ENCODE measurements at regions not wholly inside any gene's neighbourhood (a gene's known extent, or its start where the extent isn't known, plus 50 kb on each side); places are given as distances from the start of the nearest gene placed in this dataset.

- peak; percentile 18 for DNase-seq (ENCODE audit: low read depth)
- TF ChIP-seq CTCF (IDR thresholded peaks at IDR 0.05; ENCODE audit: low read depth, low read length, missing control alignments) = no peak
- H3K4me3 ChIP-seq (ENCODE audit: low read depth, low read length) = no peak overlapping the region
These were observed 195.5 kb upstream of the DUSP10 start for GRCh38 chr1:221937155-221937953.

- no peak for TF ChIP-seq CTCF (IDR thresholded peaks at IDR 0.05; ENCODE audit: low read depth, low read length, missing control alignments)
- DNase-seq (ENCODE audit: low read depth) = no peak
- no peak overlapping the region for H3K4me3 ChIP-seq (ENCODE audit: low read depth, low read length)
These were observed 191.9 kb upstream of the DUSP10 start for GRCh38 chr1:221933814-221934213.

GRCh38 chr1:221926441-221926840 is 184.6 kb upstream of the DUSP10 start:
- no peak for DNase-seq (ENCODE audit: low read depth)
- H3K4me3 ChIP-seq (ENCODE audit: low read depth, low read length) = no peak overlapping the region
- no peak for TF ChIP-seq CTCF (IDR thresholded peaks at IDR 0.05; ENCODE audit: low read depth, low read length, missing control alignments)

GRCh38 chr1:221925947-221926346 is 184.1 kb upstream of the DUSP10 start:
- H3K4me3 ChIP-seq (ENCODE audit: low read depth, low read length) = no peak overlapping the region
- no peak for TF ChIP-seq CTCF (IDR thresholded peaks at IDR 0.05; ENCODE audit: low read depth, low read length, missing control alignments)
- no peak for DNase-seq (ENCODE audit: low read depth)

- TF ChIP-seq CTCF (IDR thresholded peaks at IDR 0.05; ENCODE audit: low read depth, low read length, missing control alignments) = no peak
- no peak for DNase-seq (ENCODE audit: low read depth)
- H3K4me3 ChIP-seq (ENCODE audit: low read depth, low read length) = no peak overlapping the region
These were observed 182.2 kb upstream of the DUSP10 start for GRCh38 chr1:221923929-221924598.

- no peak overlapping the region for H3K4me3 ChIP-seq (ENCODE audit: low read depth, low read length)
- no peak for DNase-seq (ENCODE audit: low read depth)
- no peak for TF ChIP-seq CTCF (IDR thresholded peaks at IDR 0.05; ENCODE audit: low read depth, low read length, missing control alignments)
These were observed 180.0 kb upstream of the DUSP10 start for GRCh38 chr1:221921936-221922335.

Data from GM12864 (cell line).